SK-N-SH treated with all-trans-retinoic acid at 6 μM for 48 hours (cell line): ENCODE measurements at regions not wholly inside any gene's neighbourhood (a gene's known extent, or its start where the extent isn't known, plus 50 kb on each side); places are given as distances from the start of the nearest gene placed in this dataset.

Experiments used
- ARNTL ChIP-seq: fragments of 450-650 bp; formaldehyde crosslinking; IDR thresholded peaks from 2 replicates; pipeline ENCODE4 v1.5.0; 2020; ENCODE audit warnings: low read depth, mild to moderate bottlenecking, moderate library complexity, borderline replicate concordance
- PPARA ChIP-seq: fragments of 250-450 bp; sonication (Bioruptor Pico); IDR thresholded peaks from 2 replicates; pipeline ENCODE4 v1.5.0; 2020; ENCODE audit warnings: mild to moderate bottlenecking, borderline replicate concordance
- ZNF70 ChIP-seq: fragments of 450-650 bp; formaldehyde crosslinking; IDR thresholded peaks from 2 replicates; pipeline ENCODE4 v1.5.0; 2020; ENCODE audit warnings: mild to moderate bottlenecking, moderate library complexity

- no peak for TF ChIP-seq ARNTL (CRISPR knock-in tag)
- no peak for TF ChIP-seq ZNF70 (CRISPR knock-in tag)
- no peak for TF ChIP-seq PPARA (CRISPR knock-in tag)
Measured at GRCh38 chr2:155622443-155622842, 710.1 kb downstream of the NR4A2 start.
